ENCODE measurements at regions not wholly inside any gene's neighbourhood (a gene's known extent, or its start where the extent isn't known, plus 50 kb on each side); places are given as distances from the start of the nearest gene placed in this dataset.

- DNase-seq: no peak
Measured at GRCh38 chr9:109953300-109953699, 173.3 kb downstream of the PALM2AKAP2 start.

GRCh38 chr9:109953813-109954497 is 174.0 kb downstream of the PALM2AKAP2 start:
- no peak for DNase-seq

- DNase-seq: peak; percentile 19
Measured at GRCh38 chr9:109956717-109957440, 176.9 kb downstream of the PALM2AKAP2 start.

GRCh38 chr9:109959679-109960078 is 179.7 kb downstream of the PALM2AKAP2 start:
- no peak for DNase-seq

GRCh38 chr9:109961626-109962025 is 181.6 kb downstream of the PALM2AKAP2 start:
- no peak for DNase-seq

GRCh38 chr9:109962215-109962614 is 182.2 kb downstream of the PALM2AKAP2 start:
- DNase-seq: no peak

- DNase-seq: no peak
Measured at GRCh38 chr9:109963079-109963478, 183.1 kb downstream of the PALM2AKAP2 start.

GRCh38 chr9:109966643-109967368 is 186.8 kb downstream of the PALM2AKAP2 start:
- no peak for DNase-seq

GRCh38 chr9:109967651-109968642 is 187.9 kb downstream of the PALM2AKAP2 start:
- DNase-seq: no peak

GRCh38 chr9:109969011-109969410 is 189.0 kb downstream of the PALM2AKAP2 start:
- DNase-seq: no peak

GRCh38 chr9:109969573-109970237 is 189.7 kb downstream of the PALM2AKAP2 start:
- DNase-seq: no peak

GRCh38 chr9:109971226-109971625 is 191.2 kb downstream of the PALM2AKAP2 start:
- no peak for DNase-seq

- no peak for DNase-seq
Measured at GRCh38 chr9:109972026-109972882, 192.3 kb downstream of the PALM2AKAP2 start.

- no peak for DNase-seq
Measured at GRCh38 chr9:109973336-109973735, 193.3 kb downstream of the PALM2AKAP2 start.

- no peak for DNase-seq
Measured at GRCh38 chr9:109974143-109974917, 194.3 kb downstream of the PALM2AKAP2 start.

- no peak for DNase-seq
Measured at GRCh38 chr9:109974918-109975276, 194.9 kb downstream of the PALM2AKAP2 start.

- no peak for DNase-seq
Measured at GRCh38 chr9:109975574-109976295, 195.7 kb downstream of the PALM2AKAP2 start.

GRCh38 chr9:109976303-109976702 is 196.3 kb downstream of the PALM2AKAP2 start:
- no peak for DNase-seq

- no peak for DNase-seq
Measured at GRCh38 chr9:109977521-109977920, 197.5 kb downstream of the PALM2AKAP2 start.

- DNase-seq: no peak
Measured at GRCh38 chr9:109981091-109981490, 201.1 kb downstream of the PALM2AKAP2 start.
